ENCODE measurements at regions not wholly inside any gene's neighbourhood (a gene's known extent, or its start where the extent isn't known, plus 50 kb on each side); places are given as distances from the start of the nearest gene placed in this dataset.

DNA sequence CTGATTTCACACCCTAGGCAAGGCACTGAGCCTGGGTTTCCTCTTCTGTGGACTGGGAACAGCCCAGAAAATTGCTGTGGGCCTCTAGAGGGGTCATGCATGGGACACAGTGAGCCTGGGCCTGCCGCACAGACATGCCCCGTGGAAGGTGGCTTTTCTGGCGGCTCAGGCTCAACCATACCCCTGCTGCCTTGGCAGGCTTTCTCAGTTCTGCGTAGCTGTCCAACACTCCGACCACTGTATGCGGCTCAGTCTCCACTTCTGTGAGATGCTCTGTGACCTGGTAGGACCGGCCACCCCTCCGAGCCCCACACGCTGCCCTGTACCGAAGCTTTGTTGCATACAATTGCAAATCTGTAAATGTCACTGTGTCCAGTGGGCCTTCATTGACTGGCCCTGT is 126.3 kb downstream of the UQCRFS1 start:
- no peak for TF ChIP-seq MYC (IDR thresholded peaks at IDR 0.05; ENCODE audit: low read depth, low read length)
- TF ChIP-seq, protein P1, sequence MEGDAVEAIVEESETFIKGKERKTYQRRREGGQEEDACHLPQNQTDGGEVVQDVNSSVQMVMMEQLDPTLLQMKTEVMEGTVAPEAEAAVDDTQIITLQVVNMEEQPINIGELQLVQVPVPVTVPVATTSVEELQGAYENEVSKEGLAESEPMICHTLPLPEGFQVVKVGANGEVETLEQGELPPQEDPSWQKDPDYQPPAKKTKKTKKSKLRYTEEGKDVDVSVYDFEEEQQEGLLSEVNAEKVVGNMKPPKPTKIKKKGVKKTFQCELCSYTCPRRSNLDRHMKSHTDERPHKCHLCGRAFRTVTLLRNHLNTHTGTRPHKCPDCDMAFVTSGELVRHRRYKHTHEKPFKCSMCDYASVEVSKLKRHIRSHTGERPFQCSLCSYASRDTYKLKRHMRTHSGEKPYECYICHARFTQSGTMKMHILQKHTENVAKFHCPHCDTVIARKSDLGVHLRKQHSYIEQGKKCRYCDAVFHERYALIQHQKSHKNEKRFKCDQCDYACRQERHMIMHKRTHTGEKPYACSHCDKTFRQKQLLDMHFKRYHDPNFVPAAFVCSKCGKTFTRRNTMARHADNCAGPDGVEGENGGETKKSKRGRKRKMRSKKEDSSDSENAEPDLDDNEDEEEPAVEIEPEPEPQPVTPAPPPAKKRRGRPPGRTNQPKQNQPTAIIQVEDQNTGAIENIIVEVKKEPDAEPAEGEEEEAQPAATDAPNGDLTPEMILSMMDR (IDR thresholded peaks at IDR 0.05; ENCODE audit: extremely low read depth in 1 of 2, insufficient read depth in 1 of 2, low read depth in 1 of 2, low read length in 2 of 2) = no peak

Measured in endothelial cell of umbilical vein (primary cell).